Glutamatergic neuron (in vitro differentiated cells): ENCODE measurements at regions not wholly inside any gene's neighbourhood (a gene's known extent, or its start where the extent isn't known, plus 50 kb on each side); places are given as distances from the start of the nearest gene placed in this dataset.

Experiments used
- DNase-seq: peaks from one replicate; pipeline ENCODE4 v3.0.0; 2022
- H3K27ac Mint-ChIP-seq: one replicate; pipeline ENCODE4 v1.8.0; 2020; ENCODE audit warnings: mild to moderate bottlenecking, mixed read lengths, inconsistent platforms; ENCODE audit not compliant: unreplicated experiment
- H3K27me3 Mint-ChIP-seq: one replicate; pipeline ENCODE4 v1.8.0; 2020; ENCODE audit warnings: mild to moderate bottlenecking, moderate library complexity, mixed read lengths, inconsistent platforms; ENCODE audit not compliant: unreplicated experiment
- H3K36me3 Mint-ChIP-seq: one replicate; pipeline ENCODE4 v1.8.0; 2020; ENCODE audit warnings: mild to moderate bottlenecking, mixed read lengths, inconsistent platforms; ENCODE audit not compliant: unreplicated experiment
- H3K4me1 Mint-ChIP-seq: one replicate; pipeline ENCODE4 v1.8.0; 2020; ENCODE audit warnings: mild to moderate bottlenecking, low read depth, mixed read lengths, inconsistent platforms; ENCODE audit not compliant: unreplicated experiment
- H3K4me3 Mint-ChIP-seq: one replicate; pipeline ENCODE4 v1.8.0; 2020; ENCODE audit warnings: mild to moderate bottlenecking, mixed read lengths, inconsistent platforms; ENCODE audit not compliant: unreplicated experiment
- H3K9me3 Mint-ChIP-seq: one replicate; pipeline ENCODE4 v1.8.0; 2020; ENCODE audit warnings: mild to moderate bottlenecking, moderate library complexity, mixed read lengths, inconsistent platforms; ENCODE audit not compliant: unreplicated experiment
- TF ChIP-seq, protein P1 (sequence below): fragments of 200-600 bp; sonication (generic); IDR thresholded peaks from one replicate; pipeline ENCODE4 v1.5.0; 2021; ENCODE audit not compliant: partially characterized antibody, unreplicated experiment

DNA sequence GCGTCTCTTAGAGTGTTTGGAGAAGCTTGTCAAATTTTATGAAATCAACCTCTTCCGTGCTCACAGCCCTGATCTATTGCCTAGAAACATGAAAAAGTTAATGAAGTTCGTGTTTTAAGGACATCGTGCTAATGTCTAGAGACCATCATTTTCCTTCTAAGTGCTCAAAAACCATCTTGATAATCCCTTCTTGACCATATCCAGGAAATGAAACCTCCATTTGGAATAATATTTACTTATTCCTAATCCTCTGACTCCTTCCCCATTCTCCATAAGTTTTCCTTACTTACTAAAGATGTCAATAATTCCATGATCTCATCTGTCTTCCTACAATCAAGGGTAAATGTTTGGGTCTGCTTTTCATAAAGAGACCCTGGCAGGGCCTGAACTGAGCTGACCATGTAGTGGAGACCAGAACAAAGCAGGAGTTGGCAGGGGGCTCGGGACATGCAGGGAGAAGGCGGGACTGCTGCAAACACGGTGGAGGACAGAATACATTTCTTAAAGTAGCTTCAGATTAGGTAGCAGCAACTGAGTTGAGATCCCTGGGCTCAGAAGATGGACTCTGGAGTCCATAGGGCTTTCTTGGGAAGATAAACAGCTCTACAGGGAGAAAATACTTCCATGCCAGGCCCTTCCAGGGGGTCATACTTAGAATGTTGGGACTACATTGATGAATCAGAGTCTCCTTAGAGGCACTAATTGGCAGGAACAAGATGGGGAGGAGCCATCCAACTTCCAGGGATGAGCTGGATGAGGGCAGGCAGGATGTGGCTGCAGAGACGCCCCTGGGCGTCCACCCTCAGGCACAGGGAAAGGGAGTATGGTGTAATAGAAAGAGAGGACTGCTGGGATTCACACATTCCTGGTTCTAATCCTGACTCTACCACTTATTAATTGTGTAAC lies 100.7 kb downstream of the RIN2 start:
- Mint-ChIP-seq H3K36me3 (peaks cover 27% of the 10 kb centered on the region), H3K9me3 (peaks cover 15% of the 10 kb centered on the region), H3K27me3 (peaks cover 4% of the 10 kb centered on the region), H3K27ac (no peak overlapping the region), H3K4me3 (no peak overlapping the region), H3K4me1 (no peaks in the 10 kb centered on the region)
- TF ChIP-seq, protein P1, sequence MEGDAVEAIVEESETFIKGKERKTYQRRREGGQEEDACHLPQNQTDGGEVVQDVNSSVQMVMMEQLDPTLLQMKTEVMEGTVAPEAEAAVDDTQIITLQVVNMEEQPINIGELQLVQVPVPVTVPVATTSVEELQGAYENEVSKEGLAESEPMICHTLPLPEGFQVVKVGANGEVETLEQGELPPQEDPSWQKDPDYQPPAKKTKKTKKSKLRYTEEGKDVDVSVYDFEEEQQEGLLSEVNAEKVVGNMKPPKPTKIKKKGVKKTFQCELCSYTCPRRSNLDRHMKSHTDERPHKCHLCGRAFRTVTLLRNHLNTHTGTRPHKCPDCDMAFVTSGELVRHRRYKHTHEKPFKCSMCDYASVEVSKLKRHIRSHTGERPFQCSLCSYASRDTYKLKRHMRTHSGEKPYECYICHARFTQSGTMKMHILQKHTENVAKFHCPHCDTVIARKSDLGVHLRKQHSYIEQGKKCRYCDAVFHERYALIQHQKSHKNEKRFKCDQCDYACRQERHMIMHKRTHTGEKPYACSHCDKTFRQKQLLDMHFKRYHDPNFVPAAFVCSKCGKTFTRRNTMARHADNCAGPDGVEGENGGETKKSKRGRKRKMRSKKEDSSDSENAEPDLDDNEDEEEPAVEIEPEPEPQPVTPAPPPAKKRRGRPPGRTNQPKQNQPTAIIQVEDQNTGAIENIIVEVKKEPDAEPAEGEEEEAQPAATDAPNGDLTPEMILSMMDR, result no peak
- no peak for DNase-seq

DNA sequence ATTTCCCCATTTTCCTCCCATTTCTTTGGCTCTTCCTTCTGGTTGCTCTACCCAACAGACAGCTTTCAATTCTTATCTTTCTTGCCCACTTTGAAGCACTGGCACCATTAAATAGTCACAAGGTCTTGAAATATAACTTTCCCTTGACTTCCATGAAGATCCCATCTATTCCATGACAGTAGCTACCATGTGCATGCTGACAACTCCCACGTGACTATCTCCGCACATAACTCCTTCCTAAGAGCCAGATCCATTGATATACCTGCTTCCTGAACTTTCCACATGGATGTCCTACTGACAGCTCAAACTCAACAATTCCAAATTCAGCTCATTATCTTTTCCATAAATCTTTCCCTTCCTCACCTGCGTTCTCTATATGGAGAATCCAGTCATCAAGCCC lies 101.4 kb downstream of the RIN2 start:
- no peak overlapping the region for H3K4me3 Mint-ChIP-seq
- peaks cover 27% of the 10 kb centered on the region for H3K36me3 Mint-ChIP-seq
- TF ChIP-seq, protein P1, result no peak
- peaks cover 15% of the 10 kb centered on the region for H3K9me3 Mint-ChIP-seq
- no peaks in the 10 kb centered on the region for H3K4me1 Mint-ChIP-seq
- no peak for DNase-seq
- no peak overlapping the region for H3K27ac Mint-ChIP-seq
- peaks cover 4% of the 10 kb centered on the region for H3K27me3 Mint-ChIP-seq

DNA sequence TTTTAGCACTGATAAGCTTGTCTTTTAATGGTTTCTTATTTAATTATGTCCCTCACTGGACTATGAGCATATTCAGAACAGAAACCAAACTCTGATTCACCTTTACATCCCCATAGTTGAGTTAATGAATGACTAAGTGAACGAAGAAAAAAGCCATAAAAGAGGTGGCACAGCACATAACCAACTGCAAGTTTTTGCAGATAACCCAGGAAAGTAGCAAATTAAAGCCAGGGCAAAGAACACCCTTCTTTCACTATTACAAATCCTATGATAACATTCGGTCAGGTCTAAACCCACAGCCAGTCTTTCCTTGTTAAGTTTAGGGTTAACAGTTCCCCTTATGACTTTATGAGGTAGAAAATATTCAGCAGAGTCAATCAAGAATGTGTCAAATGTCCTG lies 102.7 kb downstream of the RIN2 start:
- TF ChIP-seq, protein P1, result no peak
- no peak overlapping the region for H3K4me3 Mint-ChIP-seq
- H3K27ac Mint-ChIP-seq, result no peak overlapping the region
- peaks cover 15% of the 10 kb centered on the region for H3K9me3 Mint-ChIP-seq
- H3K4me1 Mint-ChIP-seq, result no peaks in the 10 kb centered on the region
- H3K36me3 Mint-ChIP-seq, result peaks cover 24% of the 10 kb centered on the region
- peaks cover 4% of the 10 kb centered on the region for H3K27me3 Mint-ChIP-seq
- no peak for DNase-seq

DNA sequence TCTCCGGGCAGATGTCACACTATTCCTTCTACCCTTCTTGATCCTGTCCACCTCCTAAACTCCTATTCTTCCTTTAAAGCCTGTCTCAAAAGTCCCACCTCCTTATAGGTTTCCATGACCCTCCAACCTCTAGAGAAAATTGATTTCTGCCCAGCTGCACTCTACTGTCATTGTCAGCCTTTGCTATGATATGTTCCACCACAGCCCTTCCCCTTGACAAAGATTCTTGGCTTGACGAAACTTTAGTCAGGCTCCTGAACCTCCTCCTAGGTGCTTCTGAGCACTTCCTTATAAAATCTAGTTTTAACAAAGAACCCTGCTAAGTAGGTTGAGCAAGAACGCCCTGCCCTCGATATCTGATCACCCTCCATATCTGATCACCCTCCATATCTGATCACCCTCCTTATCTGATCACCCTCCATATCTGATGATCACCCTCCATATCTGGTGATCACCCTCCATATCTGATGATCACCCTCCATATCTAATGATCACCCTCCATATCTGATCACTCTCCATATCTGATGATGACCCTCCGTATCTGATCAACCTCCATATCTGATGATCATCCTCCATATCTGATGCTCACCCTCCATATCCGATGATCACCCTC lies 103.2 kb downstream of the RIN2 start:
- Mint-ChIP-seq H3K36me3 (peaks cover 24% of the 10 kb centered on the region), H3K4me3 (no peak overlapping the region), H3K27me3 (peaks cover 4% of the 10 kb centered on the region), H3K4me1 (no peaks in the 10 kb centered on the region), H3K9me3 (peaks cover 15% of the 10 kb centered on the region), H3K27ac (peak overlapping the region; percentile 1)
- TF ChIP-seq, protein P1, result no peak
- DNase-seq, result no peak

DNA sequence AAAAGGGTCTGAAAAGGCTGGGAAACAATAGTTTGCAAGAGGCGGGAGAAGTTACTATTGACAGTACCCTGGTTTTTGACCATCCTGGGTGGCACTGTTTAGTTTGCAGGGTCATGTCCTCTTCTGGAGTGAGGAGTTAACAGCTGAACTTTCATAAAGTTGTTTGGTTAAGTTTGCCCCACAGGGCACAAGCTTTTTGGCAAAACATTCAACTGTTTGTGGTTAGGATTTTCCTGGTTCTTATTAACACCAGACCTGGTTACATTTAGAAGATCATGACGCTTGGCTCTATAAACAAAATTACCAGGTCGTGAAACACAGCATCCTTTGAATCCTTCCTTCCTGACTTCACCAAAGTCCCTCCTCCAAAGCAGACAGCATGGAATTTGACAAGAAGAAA lies 106.1 kb downstream of the RIN2 start:
- TF ChIP-seq, protein P1, result no peak
- Mint-ChIP-seq H3K27ac (no peak overlapping the region), H3K9me3 (peaks cover 16% of the 10 kb centered on the region), H3K4me1 (no peaks in the 10 kb centered on the region), H3K27me3 (peaks cover 2% of the 10 kb centered on the region), H3K4me3 (no peak overlapping the region), H3K36me3 (peaks cover 31% of the 10 kb centered on the region)
- no peak for DNase-seq
